H9 (cell line): ENCODE measurements at regions not wholly inside any gene's neighbourhood (a gene's known extent, or its start where the extent isn't known, plus 50 kb on each side); places are given as distances from the start of the nearest gene placed in this dataset.

ENCODE experiments used
- DNase-seq: peaks from one replicate; pipeline ENCODE4 v3.0.0-alpha.2; 2017
- H2AFZ ChIP-seq: one replicate; pipeline ENCODE4 v1.6.1; 2013; ENCODE audit warnings: mild to moderate bottlenecking, low read length, control low read depth, moderate library complexity
- H2AK5ac ChIP-seq: 2 replicates; pipeline ENCODE4 v1.6.1; 2013; ENCODE audit warnings: low read length, control low read depth, mixed read lengths; ENCODE audit not compliant: insufficient read length
- H2BK120ac ChIP-seq: one replicate; pipeline ENCODE4 v1.6.1; 2013; ENCODE audit warnings: low read depth, mild to moderate bottlenecking, low read length, control low read depth, inconsistent platforms; ENCODE audit not compliant: poor library complexity, severe bottlenecking
- H2BK12ac ChIP-seq: 2 replicates; pipeline ENCODE4 v1.6.1; 2013; ENCODE audit warnings: low read length, control low read depth, mixed read lengths, low read depth; ENCODE audit not compliant: insufficient read length
- H2BK15ac ChIP-seq: 2 replicates; pipeline ENCODE4 v1.6.1; 2013; ENCODE audit warnings: low read depth, low read length, control low read depth
- H2BK20ac ChIP-seq: one replicate; pipeline ENCODE4 v1.6.1; 2013; ENCODE audit warnings: low read depth, mild to moderate bottlenecking, low read length, control low read depth, inconsistent platforms; ENCODE audit not compliant: poor library complexity, severe bottlenecking
- H2BK5ac ChIP-seq: 2 replicates; pipeline ENCODE4 v1.6.1; 2013; ENCODE audit warnings: low read length, control low read depth, mixed read lengths; ENCODE audit not compliant: insufficient read length
- H3K14ac ChIP-seq: 2 replicates; pipeline ENCODE4 v1.6.1; 2013; ENCODE audit warnings: low read length, control low read depth; ENCODE audit not compliant: insufficient read depth
- H3K18ac ChIP-seq: 2 replicates; pipeline ENCODE4 v1.6.1; 2013; ENCODE audit warnings: low read depth, mild to moderate bottlenecking, mixed read lengths, low read length, control low read depth; ENCODE audit not compliant: insufficient read length
- H3K23ac ChIP-seq: 2 replicates; pipeline ENCODE4 v1.6.1; 2013; ENCODE audit warnings: low read length, control low read depth, mixed read lengths, low read depth; ENCODE audit not compliant: insufficient read length
- H3K23me2 ChIP-seq: 2 replicates; pipeline ENCODE4 v1.6.1; 2013; ENCODE audit warnings: low read depth, mild to moderate bottlenecking, mixed read lengths, low read length, control low read depth; ENCODE audit not compliant: insufficient read length, poor library complexity, severe bottlenecking
- H3K27ac ChIP-seq: 2 replicates; pipeline ENCODE4 v1.5.1; 2013; ENCODE audit warnings: low read length, control low read depth, mixed read lengths, low read depth; ENCODE audit not compliant: insufficient read length
- H3K27me3 ChIP-seq: 2 replicates; pipeline ENCODE4 v1.6.1; 2013; ENCODE audit warnings: low read length, control low read depth, inconsistent platforms; ENCODE audit not compliant: insufficient read depth
- H3K4ac ChIP-seq: 2 replicates; pipeline ENCODE4 v1.6.1; 2013; ENCODE audit warnings: low read depth, mild to moderate bottlenecking, control low read depth, inconsistent platforms, low read length, moderate library complexity
- H3K4me1 ChIP-seq: 2 replicates; pipeline ENCODE4 v1.6.1; 2013; ENCODE audit warnings: low read length, control low read depth, inconsistent platforms; ENCODE audit not compliant: insufficient read depth
- H3K4me2 ChIP-seq: 2 replicates; pipeline ENCODE4 v1.6.1; 2013; ENCODE audit warnings: low read length, control low read depth, mixed read lengths; ENCODE audit not compliant: insufficient read length, insufficient read depth
- H3K56ac ChIP-seq: 2 replicates; pipeline ENCODE4 v1.6.1; 2013; ENCODE audit warnings: low read depth, mild to moderate bottlenecking, mixed read lengths, low read length, control low read depth; ENCODE audit not compliant: insufficient read length
- H3K79me1 ChIP-seq: 2 replicates; pipeline ENCODE4 v1.6.1; 2013; ENCODE audit warnings: low read depth, mild to moderate bottlenecking, moderate library complexity, low read length, control low read depth, inconsistent platforms; ENCODE audit not compliant: insufficient read depth, poor library complexity, severe bottlenecking
- H3K79me2 ChIP-seq: 2 replicates; pipeline ENCODE4 v1.6.1; 2013; ENCODE audit warnings: low read length, control low read depth, inconsistent platforms; ENCODE audit not compliant: insufficient read depth
- H3K9ac ChIP-seq: 2 replicates; pipeline ENCODE4 v1.6.1; 2013; ENCODE audit warnings: low read length, control low read depth, mixed read lengths; ENCODE audit not compliant: insufficient read length; ENCODE audit errors: extremely low read depth
- H3K9me3 ChIP-seq: one replicate; pipeline ENCODE4 v1.6.1; 2013; ENCODE audit warnings: low read depth, low read length, inconsistent platforms; ENCODE audit not compliant: control insufficient read depth
- H3T11ph ChIP-seq: one replicate; pipeline ENCODE4 v1.6.1; 2013; ENCODE audit warnings: mild to moderate bottlenecking, low read length, control low read depth, inconsistent platforms
- H4K20me1 ChIP-seq: one replicate; pipeline ENCODE4 v1.6.1; 2013; ENCODE audit not compliant: control insufficient read depth, insufficient read length, insufficient read depth
- H4K5ac ChIP-seq: 2 replicates; pipeline ENCODE4 v1.6.1; 2013; ENCODE audit warnings: low read depth, mild to moderate bottlenecking, mixed read lengths, low read length, control low read depth; ENCODE audit not compliant: insufficient read length
- H4K8ac ChIP-seq: replicated peaks from 2 replicates; pipeline ENCODE4 v1.6.1; 2013; ENCODE audit warnings: low read length, control low read depth, mixed read lengths, low read depth; ENCODE audit not compliant: insufficient read length
- H4K91ac ChIP-seq: 2 replicates; pipeline ENCODE4 v1.6.1; 2013; ENCODE audit warnings: low read depth, mild to moderate bottlenecking, moderate library complexity, mixed read lengths, low read length, control low read depth; ENCODE audit not compliant: insufficient read length
- H3K27ac Mint-ChIP-seq, 3 experiments: 2 replicates in 2 of 3; 3 replicates in 1 of 3; pipeline ENCODE4 v1.8.0; 2020 to 2021; ENCODE audit warnings: mixed read lengths in 3 of 3, mild to moderate bottlenecking in 1 of 3, moderate library complexity in 1 of 3
- H3K27me3 Mint-ChIP-seq: 2 replicates; pipeline ENCODE4 v1.8.0; 2021; ENCODE audit warnings: low read depth, mild to moderate bottlenecking, moderate library complexity, mixed read lengths
- H3K36me3 Mint-ChIP-seq, 3 experiments: 2 replicates in 2 of 3; 3 replicates in 1 of 3; pipeline ENCODE4 v1.8.0; 2020 to 2021; ENCODE audit warnings: low read depth in 3 of 3, mixed read lengths in 3 of 3; ENCODE audit not compliant: insufficient read depth in 1 of 3
- H3K4me1 Mint-ChIP-seq, 2 experiments: 2 replicates each; pipeline ENCODE4 v1.8.0; 2020; ENCODE audit warnings: mixed read lengths in 2 of 2
- H3K4me3 Mint-ChIP-seq, 2 experiments: 2 replicates in 1 of 2; 3 replicates in 1 of 2; pipeline ENCODE4 v1.8.0; 2020 to 2021; ENCODE audit warnings: mild to moderate bottlenecking in 2 of 2, mixed read lengths in 2 of 2, moderate library complexity in 1 of 2
- H3K9me3 Mint-ChIP-seq, 2 experiments: 2 replicates in 1 of 2; 3 replicates in 1 of 2; pipeline ENCODE4 v1.8.0; 2020; ENCODE audit warnings: mild to moderate bottlenecking in 2 of 2, mixed read lengths in 2 of 2, moderate library complexity in 1 of 2
- CTCF ChIP-seq: fragments of 200-600 bp; sonication (generic); conservative IDR thresholded peaks from 3 replicates; pipeline ENCODE4 v1.8.0; 2021; ENCODE audit warnings: antibody characterized with exemption, mild to moderate bottlenecking
- WGBS: extraction: QIAGEN DNeasy Blood & Tissue Kit; methylation state at CpG from one replicate; pipeline ENCODE4 v1.1.7; 2013; ENCODE audit warnings: missing lambda C conversion rate, low lambda C conversion rate, mixed read lengths; ENCODE audit not compliant: insufficient read length; ENCODE audit errors: extremely low coverage; 5-methylcytosine and 5-hydroxymethylcytosine counted together

GRCh38 chr1:80153762-80154161, 1147.2 kb upstream of the ADGRL4 start:
- Histone ChIP-seq H3K4me2 (no peak overlapping the region), H3K9ac (no peak overlapping the region), H2BK5ac (no peak overlapping the region), H3T11ph (no peak overlapping the region), H4K5ac (no peak overlapping the region), H2BK12ac (no peak overlapping the region), H3K27ac (no peak overlapping the region), H4K91ac (no peak overlapping the region), H2BK20ac (no peak overlapping the region), H3K4me1 (0 out of 2 replicates have a peak, but pooled peaks cover 2% of the 10 kb centered on the region), H3K56ac (no peak overlapping the region), H2AFZ (no peak overlapping the region), H2AK5ac (no peak overlapping the region), H3K23me2 (no peaks in the 10 kb centered on the region), H3K79me1 (no peaks in the 10 kb centered on the region), H2BK15ac (no peak overlapping the region), H3K4ac (no peak overlapping the region), H3K23ac (no peak overlapping the region), H3K79me2 (no peaks in the 10 kb centered on the region), H3K27me3 (no peaks in the 10 kb centered on the region), H4K8ac (no peak overlapping the region), H4K20me1 (no peaks in the 10 kb centered on the region), H3K14ac (no peak overlapping the region), H2BK120ac (no peak overlapping the region), H3K9me3 (no peaks in the 10 kb centered on the region), H3K18ac (no peak overlapping the region)
- no CpG with 5 or more reads among the region's 4 CpGs for WGBS
- peak; percentile 54; the same call in 2 of the 3 replicates for TF ChIP-seq CTCF
- H3K9me3 Mint-ChIP-seq: peaks cover 0 to 6% of the 10 kb centered on the region in 2 experiments; a peak in 2 of 5 replicates
- peak; percentile 49 for DNase-seq
- H3K27me3 Mint-ChIP-seq: no peaks in the 10 kb centered on the region
- no peaks in the 10 kb centered on the region; a peak in 1 of 7 replicates for H3K36me3 Mint-ChIP-seq
- H3K4me1 Mint-ChIP-seq: peaks cover 26 to 32% of the 10 kb centered on the region in 2 experiments
- H3K27ac Mint-ChIP-seq: peak overlapping the region in 1 of 3 experiments; percentile 12; a peak in 2 of 7 replicates
- H3K4me3 Mint-ChIP-seq: no peak overlapping the region
